ENCODE measurements at regions not wholly inside any gene's neighbourhood (a gene's known extent, or its start where the extent isn't known, plus 50 kb on each side); places are given as distances from the start of the nearest gene placed in this dataset.
A peak's percentile ranks its signal among the peaks of the same experiment; 100 is the strongest.
"Not testable (repeated sequence)": the region's sequence is repeated elsewhere in the genome, so short reads cannot be mapped to it uniquely, and the experiment has no call there.

DNA sequence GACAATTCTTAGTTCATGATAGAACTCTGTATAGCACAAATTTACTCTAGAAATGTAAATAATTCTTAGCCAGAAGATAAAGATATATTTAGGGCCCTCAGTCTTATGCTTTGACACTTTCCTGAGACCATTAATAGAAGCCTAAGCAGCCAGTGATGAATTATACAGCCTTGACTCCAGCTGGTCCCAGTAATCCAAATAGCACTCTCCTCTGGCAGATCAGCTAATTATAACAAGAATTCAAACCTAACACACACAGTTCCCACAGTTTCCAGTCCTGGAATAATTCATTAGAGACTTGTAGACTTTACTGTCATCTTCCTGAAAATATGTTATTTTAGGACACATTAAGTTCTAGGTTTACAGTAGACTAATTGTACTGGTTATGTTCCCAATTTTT lies 50.4 kb downstream of the SHOC1 start:
- DNase-seq: peak; percentile 4

DNA sequence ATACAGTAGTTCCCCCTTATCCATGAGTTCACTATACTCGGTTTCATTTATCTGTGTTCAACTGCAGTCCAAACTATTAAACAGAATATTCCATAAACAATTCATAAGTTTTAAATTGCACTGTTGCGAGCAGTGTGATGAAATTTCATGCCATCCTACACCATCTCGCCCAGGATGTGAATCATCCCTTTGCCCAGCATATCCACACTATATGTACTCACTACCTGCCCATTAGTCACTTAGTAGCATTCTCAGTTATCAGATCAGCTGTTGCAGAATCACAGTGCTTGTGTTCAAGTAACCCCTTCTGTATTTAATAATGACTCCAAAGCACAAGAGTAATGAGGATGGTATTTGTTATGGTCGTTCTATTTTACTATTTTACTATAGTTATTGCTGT lies 51.5 kb downstream of the SHOC1 start:
- DNase-seq: no peak

DNA sequence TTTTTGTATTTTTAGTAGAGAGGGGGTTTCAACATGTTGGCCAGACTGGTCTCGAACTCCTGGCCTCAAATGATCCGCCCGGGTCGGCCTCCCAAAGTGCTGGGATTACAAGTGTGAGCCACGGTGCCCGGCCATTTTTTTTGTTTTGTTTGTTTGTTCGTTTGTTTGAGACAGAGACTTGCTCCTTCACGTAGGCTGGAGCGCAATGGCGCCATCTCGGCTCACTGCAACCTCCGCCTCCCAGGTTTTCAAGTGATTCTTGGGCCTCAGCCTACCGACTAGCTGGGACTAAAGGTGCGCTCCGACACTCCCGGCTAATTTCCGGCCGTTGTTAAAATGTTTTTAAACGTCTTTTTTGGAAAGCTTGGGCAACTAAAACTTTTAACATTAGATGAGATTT lies 54.0 kb downstream of the SHOC1 start:
- DNase-seq: no peak

DNA sequence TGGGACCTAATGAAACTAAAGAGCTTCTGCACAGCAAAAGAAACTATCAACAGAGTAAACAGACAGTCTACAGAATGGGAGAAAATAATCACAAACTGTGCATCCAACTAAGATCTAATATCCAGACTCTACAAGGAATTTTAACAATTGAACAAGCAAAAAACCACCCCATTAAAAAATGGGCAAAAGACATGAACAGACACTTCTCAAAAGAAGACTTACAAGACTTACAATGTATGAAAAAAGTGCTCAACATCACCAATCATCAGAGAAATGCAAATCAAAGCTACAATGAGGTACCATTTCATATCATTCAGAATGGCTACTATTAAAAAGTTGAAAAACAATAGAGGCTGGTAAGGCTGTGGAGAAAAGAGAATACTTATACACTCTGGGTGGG lies 58.0 kb downstream of the SHOC1 start:
- DNase-seq: no peak

DNA sequence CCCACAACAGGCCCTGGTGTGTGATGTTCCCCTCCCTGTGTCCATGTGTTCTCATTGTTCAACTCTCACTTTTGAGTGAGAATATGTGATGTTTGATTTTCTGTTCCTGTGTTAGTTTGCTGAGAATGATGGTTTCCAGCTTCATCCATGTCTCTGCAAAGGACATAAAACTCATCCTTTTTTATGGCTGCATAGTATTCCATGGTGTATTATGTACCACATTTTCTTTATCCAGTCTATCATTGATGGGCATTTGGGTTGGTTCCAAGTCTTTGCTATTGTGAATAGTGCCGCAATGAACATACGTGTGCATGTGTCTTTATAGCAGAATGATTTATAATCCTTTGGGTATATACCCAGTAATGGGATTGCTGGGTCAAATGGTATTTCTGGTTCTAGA lies 59.4 kb downstream of the SHOC1 start:
- not testable (repeated sequence) for DNase-seq

DNA sequence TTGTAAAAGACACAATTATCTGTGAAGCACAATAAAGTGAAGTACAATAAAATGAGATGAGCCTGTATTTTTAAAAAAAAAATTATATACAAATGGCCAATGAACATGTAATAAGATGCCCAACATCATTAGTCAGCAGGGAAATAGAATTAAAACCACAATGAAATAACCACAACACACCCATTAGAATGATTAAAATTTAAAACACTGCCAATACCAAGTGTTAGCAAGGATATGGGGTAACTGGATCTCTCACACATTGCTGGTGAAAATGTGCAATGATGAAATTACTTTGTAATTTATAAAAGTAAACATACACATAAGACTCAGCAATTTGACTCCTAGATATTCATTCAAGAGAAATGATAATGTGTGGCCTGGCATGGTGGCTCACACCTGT lies 62.8 kb downstream of the SHOC1 start:
- DNase-seq: no peak

DNA sequence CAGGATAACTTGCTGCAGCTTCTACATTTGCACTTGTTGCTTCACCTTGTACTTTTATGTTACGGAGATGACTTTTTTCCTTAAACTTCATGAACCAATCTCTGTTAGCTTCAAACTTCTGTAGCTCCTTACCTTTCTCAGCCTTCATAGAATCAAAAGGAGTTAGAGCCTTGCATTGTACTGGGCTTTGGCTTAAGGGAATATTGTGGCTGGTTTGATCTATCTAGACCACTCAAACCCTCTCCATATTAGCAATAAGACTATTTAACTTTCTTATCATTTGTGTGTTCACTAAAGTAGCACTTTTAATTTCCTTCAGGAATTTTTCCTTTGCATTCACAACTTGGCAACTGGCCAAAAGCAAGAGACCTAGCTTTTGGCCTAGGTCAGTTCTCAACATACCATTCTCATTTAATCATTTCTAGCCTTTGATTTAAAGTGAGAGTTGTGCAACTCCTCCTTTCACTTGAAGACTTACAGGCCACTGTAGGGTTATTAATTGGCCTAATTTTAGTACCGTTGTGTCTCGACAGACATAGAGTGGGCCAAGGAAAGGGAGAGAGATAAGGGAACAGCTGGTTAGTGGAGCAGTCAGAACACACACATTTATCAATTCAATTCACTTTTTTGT lies 63.7 kb downstream of the SHOC1 start:
- DNase-seq: no peak

DNA sequence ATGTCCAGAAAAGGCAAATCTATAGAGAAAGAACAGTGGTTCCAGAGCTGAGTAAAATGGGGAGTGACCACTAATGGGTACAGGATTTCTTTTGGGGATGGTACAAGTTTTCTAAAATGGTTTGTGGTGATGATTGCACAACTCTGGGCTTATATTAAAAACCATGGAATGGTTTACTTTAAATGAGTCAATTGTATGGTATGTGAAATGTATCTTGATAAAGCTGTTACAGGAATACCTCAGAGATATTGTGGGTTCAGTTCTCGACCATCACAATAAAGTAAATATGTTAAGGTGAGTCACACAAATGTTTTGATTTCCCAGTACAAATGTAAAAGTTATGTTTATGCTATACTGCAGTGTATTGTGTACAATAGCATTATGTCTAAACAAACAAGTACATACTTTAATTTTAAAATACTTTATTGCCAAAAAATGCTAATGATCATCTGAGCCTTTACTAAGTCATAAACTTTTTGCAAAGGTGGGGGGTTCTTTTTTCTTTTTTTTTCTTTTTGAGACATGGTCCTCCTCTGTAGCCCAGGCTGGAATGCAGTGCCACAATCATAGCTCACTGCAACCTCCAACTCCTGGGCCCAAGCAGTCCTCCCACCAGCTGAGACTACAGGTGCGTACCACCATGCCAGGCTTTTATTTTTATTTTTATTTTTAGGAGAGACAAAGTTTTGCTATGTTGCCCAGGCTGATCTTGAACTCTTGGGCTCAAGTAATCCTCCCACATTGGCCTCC lies 65.9 kb downstream of the SHOC1 start:
- no peak for DNase-seq

DNA sequence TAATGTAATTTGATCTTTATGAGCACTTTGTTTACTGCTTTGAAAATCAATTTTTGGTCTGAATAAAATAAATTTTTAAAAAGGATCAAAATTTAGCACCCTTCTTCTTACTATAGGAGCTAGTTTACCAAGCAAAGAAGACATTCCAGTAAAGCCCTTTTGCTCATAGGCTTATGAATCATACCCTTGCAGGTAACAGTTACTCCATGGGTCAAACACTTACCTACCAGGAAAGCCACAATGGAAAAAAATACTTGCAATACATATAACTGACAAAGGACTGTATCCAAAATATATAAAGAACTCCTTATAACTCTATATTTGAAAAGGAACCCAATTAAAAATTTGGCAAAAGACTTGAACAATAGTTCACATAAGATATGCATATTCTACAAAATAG lies 66.6 kb downstream of the SHOC1 start:
- DNase-seq: no peak

DNA sequence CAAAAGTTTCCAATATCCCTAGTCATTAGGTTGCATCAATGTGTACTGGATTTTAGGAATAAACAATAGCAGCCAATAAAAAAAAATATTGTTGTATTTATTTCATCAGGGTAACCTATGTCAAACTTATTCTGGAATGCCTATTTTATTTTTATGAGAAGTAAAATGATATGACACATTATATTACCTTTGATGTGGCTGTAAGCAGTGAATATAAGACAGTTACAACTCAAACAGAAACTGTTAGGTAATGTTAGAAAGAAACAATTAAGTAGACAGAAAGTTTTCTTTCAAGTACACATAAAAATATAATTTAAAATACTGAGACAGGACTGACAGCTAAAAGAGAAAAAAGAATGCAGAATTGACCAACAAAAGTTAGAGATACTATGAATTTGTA lies 65.5 kb downstream of the GNG10 start:
- no peak for DNase-seq

DNA sequence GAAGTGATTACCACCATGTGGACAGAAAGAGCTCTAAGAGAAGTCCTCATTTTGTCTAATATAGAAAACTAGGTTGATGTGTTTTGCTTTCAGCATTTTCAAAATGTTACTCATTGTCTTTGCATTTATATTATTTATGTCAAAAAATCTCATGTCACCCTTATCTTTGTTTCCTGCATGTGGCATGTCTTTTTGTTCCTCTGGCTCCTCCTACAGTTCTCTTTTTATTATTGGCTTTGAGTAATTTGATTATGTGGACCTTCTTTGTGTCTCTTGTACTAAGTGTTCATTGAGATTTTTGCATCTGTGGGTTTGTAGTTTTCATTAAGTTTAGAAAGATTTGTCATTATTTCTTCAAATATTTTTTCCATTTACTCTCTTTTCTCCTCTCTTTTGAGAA lies 58.8 kb downstream of the GNG10 start:
- DNase-seq: peak; percentile 22
